ENCODE measurements at regions not wholly inside any gene's neighbourhood (a gene's known extent, or its start where the extent isn't known, plus 50 kb on each side); places are given as distances from the start of the nearest gene placed in this dataset.

DNA sequence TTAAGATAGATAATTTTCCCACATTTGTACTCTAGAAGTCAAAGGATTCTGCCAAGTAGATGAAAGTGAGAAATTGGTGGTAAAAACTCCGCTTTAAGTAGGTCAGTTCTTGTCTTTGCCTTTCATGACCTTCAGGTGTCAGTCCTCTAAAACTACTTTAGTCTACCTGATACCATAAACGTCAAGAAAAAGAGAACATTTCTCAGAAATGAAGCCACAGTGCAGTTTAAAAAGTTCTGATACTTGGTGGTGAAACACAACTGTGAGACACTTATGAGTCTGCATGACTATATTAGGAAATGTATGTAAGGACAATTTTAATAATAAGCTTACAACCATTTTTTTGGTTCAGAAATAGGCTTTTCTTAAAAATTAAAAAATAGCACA is 583.3 kb downstream of the SATB2 start:
- no peak for TF ChIP-seq TCF7 (CRISPR knock-in tag; IDR thresholded peaks at IDR 0.05; ENCODE audit: low read depth)
- TF ChIP-seq ESRRA (CRISPR knock-in tag; IDR thresholded peaks at IDR 0.05; ENCODE audit: borderline replicate concordance), result no peak
- TF ChIP-seq, protein P1, sequence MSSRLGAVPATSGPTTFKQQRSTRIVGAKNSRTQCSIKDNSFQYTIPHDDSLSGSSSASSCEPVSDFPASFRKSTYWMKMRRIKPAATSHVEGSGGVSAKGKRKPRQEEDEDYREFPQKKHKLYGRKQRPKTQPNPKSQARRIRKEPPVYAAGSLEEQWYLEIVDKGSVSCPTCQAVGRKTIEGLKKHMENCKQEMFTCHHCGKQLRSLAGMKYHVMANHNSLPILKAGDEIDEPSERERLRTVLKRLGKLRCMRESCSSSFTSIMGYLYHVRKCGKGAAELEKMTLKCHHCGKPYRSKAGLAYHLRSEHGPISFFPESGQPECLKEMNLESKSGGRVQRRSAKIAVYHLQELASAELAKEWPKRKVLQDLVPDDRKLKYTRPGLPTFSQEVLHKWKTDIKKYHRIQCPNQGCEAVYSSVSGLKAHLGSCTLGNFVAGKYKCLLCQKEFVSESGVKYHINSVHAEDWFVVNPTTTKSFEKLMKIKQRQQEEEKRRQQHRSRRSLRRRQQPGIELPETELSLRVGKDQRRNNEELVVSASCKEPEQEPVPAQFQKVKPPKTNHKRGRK (CRISPR knock-in tag; IDR thresholded peaks at IDR 0.05; ENCODE audit: borderline replicate concordance), result no peak
- TF ChIP-seq ELF4 (CRISPR knock-in tag; IDR thresholded peaks at IDR 0.05; ENCODE audit: low read depth), result no peak
- TF ChIP-seq, protein P2, sequence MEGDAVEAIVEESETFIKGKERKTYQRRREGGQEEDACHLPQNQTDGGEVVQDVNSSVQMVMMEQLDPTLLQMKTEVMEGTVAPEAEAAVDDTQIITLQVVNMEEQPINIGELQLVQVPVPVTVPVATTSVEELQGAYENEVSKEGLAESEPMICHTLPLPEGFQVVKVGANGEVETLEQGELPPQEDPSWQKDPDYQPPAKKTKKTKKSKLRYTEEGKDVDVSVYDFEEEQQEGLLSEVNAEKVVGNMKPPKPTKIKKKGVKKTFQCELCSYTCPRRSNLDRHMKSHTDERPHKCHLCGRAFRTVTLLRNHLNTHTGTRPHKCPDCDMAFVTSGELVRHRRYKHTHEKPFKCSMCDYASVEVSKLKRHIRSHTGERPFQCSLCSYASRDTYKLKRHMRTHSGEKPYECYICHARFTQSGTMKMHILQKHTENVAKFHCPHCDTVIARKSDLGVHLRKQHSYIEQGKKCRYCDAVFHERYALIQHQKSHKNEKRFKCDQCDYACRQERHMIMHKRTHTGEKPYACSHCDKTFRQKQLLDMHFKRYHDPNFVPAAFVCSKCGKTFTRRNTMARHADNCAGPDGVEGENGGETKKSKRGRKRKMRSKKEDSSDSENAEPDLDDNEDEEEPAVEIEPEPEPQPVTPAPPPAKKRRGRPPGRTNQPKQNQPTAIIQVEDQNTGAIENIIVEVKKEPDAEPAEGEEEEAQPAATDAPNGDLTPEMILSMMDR (IDR thresholded peaks at IDR 0.05), result no peak
- TF ChIP-seq, protein P3, sequence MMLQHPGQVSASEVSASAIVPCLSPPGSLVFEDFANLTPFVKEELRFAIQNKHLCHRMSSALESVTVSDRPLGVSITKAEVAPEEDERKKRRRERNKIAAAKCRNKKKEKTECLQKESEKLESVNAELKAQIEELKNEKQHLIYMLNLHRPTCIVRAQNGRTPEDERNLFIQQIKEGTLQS (CRISPR knock-in tag; conservative IDR thresholded peaks at IDR 0.05), result no peak
- TF ChIP-seq, protein P4, sequence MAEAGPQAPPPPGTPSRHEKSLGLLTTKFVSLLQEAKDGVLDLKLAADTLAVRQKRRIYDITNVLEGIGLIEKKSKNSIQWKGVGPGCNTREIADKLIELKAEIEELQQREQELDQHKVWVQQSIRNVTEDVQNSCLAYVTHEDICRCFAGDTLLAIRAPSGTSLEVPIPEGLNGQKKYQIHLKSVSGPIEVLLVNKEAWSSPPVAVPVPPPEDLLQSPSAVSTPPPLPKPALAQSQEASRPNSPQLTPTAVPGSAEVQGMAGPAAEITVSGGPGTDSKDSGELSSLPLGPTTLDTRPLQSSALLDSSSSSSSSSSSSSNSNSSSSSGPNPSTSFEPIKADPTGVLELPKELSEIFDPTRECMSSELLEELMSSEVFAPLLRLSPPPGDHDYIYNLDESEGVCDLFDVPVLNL (CRISPR knock-in tag; IDR thresholded peaks at IDR 0.05; ENCODE audit: borderline replicate concordance, low read depth), result no peak

Measured in WTC11 (cell line).